ENCODE measurements at regions not wholly inside any gene's neighbourhood (a gene's known extent, or its start where the extent isn't known, plus 50 kb on each side); places are given as distances from the start of the nearest gene placed in this dataset.

GRCh38 chr17:83019376-83019775 is 60.0 kb upstream of the METRNL start:
- Histone ChIP-seq H3K36me3 (ENCODE audit: control insufficient read depth in 2 of 2, extremely low read depth in 1 of 2, insufficient read depth in 2 of 2, low read length in 2 of 2) (no peaks in the 10 kb centered on the region), H3K79me2 (ENCODE audit: control insufficient read depth, insufficient read depth, low read length) (no peaks in the 10 kb centered on the region), H3K9me1 (replicated peaks; ENCODE audit: control insufficient read depth, extremely low read depth, insufficient read depth, low read length) (no peaks in the 10 kb centered on the region), H3K4me3 (replicated peaks in 1 of 3; ENCODE audit: insufficient read depth in 1 of 3, low read depth in 1 of 3, low read length in 3 of 3) (no peak overlapping the region), H3K27me3 (ENCODE audit: control insufficient read depth in 2 of 2, insufficient read depth in 2 of 2, low read length in 2 of 2) (no peaks in the 10 kb centered on the region), H4K20me1 (replicated peaks; ENCODE audit: control insufficient read depth, extremely low read depth, insufficient read depth, low read length) (peaks cover 2% of the 10 kb centered on the region), H3K9ac (replicated peaks; ENCODE audit: extremely low read depth, insufficient read depth, low read length) (no peak overlapping the region), H2AFZ (ENCODE audit: low read depth, low read length) (no peak overlapping the region), H3K4me1 (ENCODE audit: control insufficient read depth, extremely low read depth, insufficient read depth, low read length) (no peaks in the 10 kb centered on the region), H3K4me2 (ENCODE audit: insufficient read depth, low read length) (no peak overlapping the region), H3K9me3 (replicated peaks; ENCODE audit: control insufficient read depth, insufficient read depth, low read length) (no peaks in the 10 kb centered on the region), H3K27ac (ENCODE audit: insufficient read depth, low read depth, low read length) (no peak overlapping the region)
- ChIA-PET CTCF (no interaction called here), POLR2A (no interaction called here)
- no peak for FAIRE-seq
- BruUV-seq (replicated peaks): no TSS peak
- DNase-seq (ENCODE audit: low read depth, low spot score): no peak
- TF ChIP-seq GATA2 (IDR thresholded peaks at IDR 0.05; ENCODE audit: insufficient read depth, insufficient read length, low read depth, low read length): no peak
- no peak for TF ChIP-seq EZH2 (IDR thresholded peaks at IDR 0.05; ENCODE audit: borderline replicate concordance, low read depth, low read length, severe bottlenecking)
- TF ChIP-seq, protein P1, sequence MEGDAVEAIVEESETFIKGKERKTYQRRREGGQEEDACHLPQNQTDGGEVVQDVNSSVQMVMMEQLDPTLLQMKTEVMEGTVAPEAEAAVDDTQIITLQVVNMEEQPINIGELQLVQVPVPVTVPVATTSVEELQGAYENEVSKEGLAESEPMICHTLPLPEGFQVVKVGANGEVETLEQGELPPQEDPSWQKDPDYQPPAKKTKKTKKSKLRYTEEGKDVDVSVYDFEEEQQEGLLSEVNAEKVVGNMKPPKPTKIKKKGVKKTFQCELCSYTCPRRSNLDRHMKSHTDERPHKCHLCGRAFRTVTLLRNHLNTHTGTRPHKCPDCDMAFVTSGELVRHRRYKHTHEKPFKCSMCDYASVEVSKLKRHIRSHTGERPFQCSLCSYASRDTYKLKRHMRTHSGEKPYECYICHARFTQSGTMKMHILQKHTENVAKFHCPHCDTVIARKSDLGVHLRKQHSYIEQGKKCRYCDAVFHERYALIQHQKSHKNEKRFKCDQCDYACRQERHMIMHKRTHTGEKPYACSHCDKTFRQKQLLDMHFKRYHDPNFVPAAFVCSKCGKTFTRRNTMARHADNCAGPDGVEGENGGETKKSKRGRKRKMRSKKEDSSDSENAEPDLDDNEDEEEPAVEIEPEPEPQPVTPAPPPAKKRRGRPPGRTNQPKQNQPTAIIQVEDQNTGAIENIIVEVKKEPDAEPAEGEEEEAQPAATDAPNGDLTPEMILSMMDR (IDR thresholded peaks at IDR 0.05; ENCODE audit: extremely low read depth in 1 of 2, insufficient read depth in 1 of 2, low read depth in 1 of 2, low read length in 2 of 2): no peak
- TF ChIP-seq, protein P2, sequence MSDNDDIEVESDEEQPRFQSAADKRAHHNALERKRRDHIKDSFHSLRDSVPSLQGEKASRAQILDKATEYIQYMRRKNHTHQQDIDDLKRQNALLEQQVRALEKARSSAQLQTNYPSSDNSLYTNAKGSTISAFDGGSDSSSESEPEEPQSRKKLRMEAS (IDR thresholded peaks at IDR 0.05; ENCODE audit: insufficient read depth, insufficient read length): no peak
- intact Hi-C loops (cut with micrococcal nuclease): no loop called here
- dilution Hi-C loops (cut with MboI; ENCODE audit: extremely low pct_ligation_motif_present, low sequenced_read_pairs): no loop called here

DNA sequence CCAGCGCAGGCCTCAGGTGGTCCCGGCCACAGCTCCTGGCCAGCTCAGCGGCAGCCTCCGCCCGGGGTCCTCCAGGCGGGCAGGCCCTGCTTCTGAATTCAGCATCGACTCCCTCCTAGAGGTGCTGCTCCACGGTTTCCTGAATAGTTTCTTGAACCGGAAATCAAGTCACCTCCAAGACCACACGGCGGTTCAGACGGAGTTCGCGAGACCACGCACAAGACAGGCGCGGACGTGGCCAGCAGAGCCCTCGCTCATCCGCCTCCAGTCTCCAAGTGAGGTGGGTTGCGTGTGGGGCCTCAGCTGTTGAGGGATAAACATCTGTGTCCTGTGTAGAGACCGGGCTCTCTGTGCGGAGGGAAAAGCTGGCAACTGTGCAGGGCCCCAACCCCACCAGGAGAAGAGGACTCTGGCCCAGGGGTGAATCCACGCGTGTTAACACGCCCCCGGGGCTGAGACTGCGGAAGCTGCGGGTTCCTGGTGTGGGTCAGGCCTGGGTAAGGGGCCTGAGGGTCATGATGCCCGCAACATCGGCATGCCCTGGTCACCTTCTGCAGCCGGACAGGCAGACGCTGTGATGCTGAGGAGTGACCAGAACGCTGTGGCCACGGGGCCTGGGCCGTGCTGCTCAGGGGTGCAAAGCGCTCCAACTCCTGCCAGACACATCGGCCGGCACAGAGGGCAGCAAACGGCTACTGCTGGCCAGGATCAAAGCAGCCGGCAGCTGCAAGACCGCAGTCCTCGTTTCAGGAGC is 55.0 kb upstream of the METRNL start:
- Histone ChIP-seq H3K27ac (ENCODE audit: insufficient read depth, low read depth, low read length) (no peak overlapping the region), H3K36me3 (ENCODE audit: control insufficient read depth in 2 of 2, extremely low read depth in 1 of 2, insufficient read depth in 2 of 2, low read length in 2 of 2) (no peaks in the 10 kb centered on the region), H3K4me2 (ENCODE audit: insufficient read depth, low read length) (no peak overlapping the region), H3K27me3 (ENCODE audit: control insufficient read depth in 2 of 2, insufficient read depth in 2 of 2, low read length in 2 of 2) (no peaks in the 10 kb centered on the region), H3K79me2 (ENCODE audit: control insufficient read depth, insufficient read depth, low read length) (no peaks in the 10 kb centered on the region), H3K9ac (replicated peaks; ENCODE audit: extremely low read depth, insufficient read depth, low read length) (no peak overlapping the region), H3K4me3 (replicated peaks in 1 of 3; ENCODE audit: insufficient read depth in 1 of 3, low read depth in 1 of 3, low read length in 3 of 3) (no peak overlapping the region), H3K9me1 (replicated peaks; ENCODE audit: control insufficient read depth, extremely low read depth, insufficient read depth, low read length) (no peaks in the 10 kb centered on the region), H3K4me1 (ENCODE audit: control insufficient read depth, extremely low read depth, insufficient read depth, low read length) (no peaks in the 10 kb centered on the region), H3K9me3 (replicated peaks; ENCODE audit: control insufficient read depth, insufficient read depth, low read length) (no peaks in the 10 kb centered on the region), H4K20me1 (replicated peaks; ENCODE audit: control insufficient read depth, extremely low read depth, insufficient read depth, low read length) (peaks cover 2% of the 10 kb centered on the region), H2AFZ (ENCODE audit: low read depth, low read length) (no peak overlapping the region)
- no peak for DNase-seq (ENCODE audit: low read depth, low spot score)
- dilution Hi-C loops (cut with MboI; ENCODE audit: extremely low pct_ligation_motif_present, low sequenced_read_pairs) (no loop called here), intact Hi-C loops (cut with micrococcal nuclease) (no loop called here)
- ChIA-PET POLR2A (interaction anchor here (0.6 kb wide), 1 partner anchor 10 kb away, joined by 3 read pairs; no protein-coding TSS in a partner anchor), CTCF (no interaction called here)
- BruUV-seq (replicated peaks): no TSS peak
- TF ChIP-seq POLR2AphosphoS5 (IDR thresholded peaks at IDR 0.05; ENCODE audit: insufficient read depth, low read depth, low read length) (no peak), POLR2A (IDR thresholded peaks at IDR 0.05; ENCODE audit: low read depth, low read length) (no peak), MYC (IDR thresholded peaks at IDR 0.05; ENCODE audit: low read depth, low read length) (no peak), FOS (IDR thresholded peaks at IDR 0.05; ENCODE audit: borderline replicate concordance, insufficient read depth, low read length) (no peak), EZH2 (IDR thresholded peaks at IDR 0.05; ENCODE audit: borderline replicate concordance, low read depth, low read length, severe bottlenecking) (no peak), JUN (IDR thresholded peaks at IDR 0.05; ENCODE audit: borderline replicate concordance, insufficient read depth, insufficient read length, low read depth) (no peak), GATA2 (IDR thresholded peaks at IDR 0.05; ENCODE audit: insufficient read depth, insufficient read length, low read depth, low read length) (no peak)
- TF ChIP-seq, protein P2 (IDR thresholded peaks at IDR 0.05; ENCODE audit: insufficient read depth, insufficient read length): no peak
- TF ChIP-seq, protein P1 (IDR thresholded peaks at IDR 0.05; ENCODE audit: extremely low read depth in 1 of 2, insufficient read depth in 1 of 2, low read depth in 1 of 2, low read length in 2 of 2): no peak
- no peak for FAIRE-seq
